ENCODE measurements at regions not wholly inside any gene's neighbourhood (a gene's known extent, or its start where the extent isn't known, plus 50 kb on each side); places are given as distances from the start of the nearest gene placed in this dataset.

DNA sequence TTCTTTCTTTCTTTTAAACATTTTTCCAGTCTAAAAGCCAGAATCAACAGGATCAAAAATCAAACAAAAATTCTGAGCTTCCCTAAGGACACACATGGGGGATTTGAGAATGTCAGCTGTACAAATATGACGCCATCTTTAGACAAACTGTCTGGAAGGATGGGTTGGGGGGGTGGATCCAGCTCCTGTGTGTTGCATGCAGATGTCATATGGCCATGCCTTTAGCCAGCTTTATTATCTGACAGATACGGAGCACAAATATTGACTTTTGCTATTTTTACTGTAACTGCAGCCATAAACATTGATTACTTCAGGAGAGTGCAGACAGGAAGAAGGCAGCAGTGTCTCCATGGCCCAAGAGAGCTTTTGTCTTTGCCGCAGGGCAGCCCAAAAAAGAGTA lies 279.4 kb upstream of the ELAC2 start:
- WGBS, 2 experiments (ENCODE audit: extremely low coverage in 1 of 2, insufficient coverage in 1 of 2, insufficient read length in 1 of 2, insufficient replicate concordance in 2 of 2, low coverage in 1 of 2, low lambda C conversion rate in 2 of 2, missing lambda C conversion rate in 1 of 2), result 96% methylated on average over 3 of the region's 3 CpGs; no CpG with 5 or more reads in 1 of the 2 experiments
- no peak for FAIRE-seq

More for the DNA sequence above, 279.4 kb upstream of the ELAC2 start:
- Histone ChIP-seq H3K79me2 (ENCODE audit: control insufficient read depth in 1 of 2, insufficient read depth in 2 of 2, low read length in 2 of 2) (no peaks in the 10 kb centered on the region), H2BK20ac (ENCODE audit: low read length) (no peak overlapping the region), H2BK5ac (ENCODE audit: low read depth, low read length) (no peak overlapping the region), H3K79me1 (ENCODE audit: low read depth, low read length) (no peaks in the 10 kb centered on the region), H3K4me1 (replicated peaks in 1 of 4; ENCODE audit: control insufficient read depth in 3 of 4, insufficient read depth in 4 of 4, low read length in 3 of 4) (no peaks in the 10 kb centered on the region), H2BK120ac (replicated peaks; ENCODE audit: low read depth, low read length) (no peak overlapping the region), H2BK15ac (ENCODE audit: low read length) (no peak overlapping the region), H3K27ac (ENCODE audit: low read depth, low read length) (no peak overlapping the region), H2AFZ (ENCODE audit: low read length) (no peak overlapping the region), H3K23me2 (ENCODE audit: low read depth, low read length) (no peaks in the 10 kb centered on the region), H3K36me3 (ENCODE audit: control insufficient read depth in 2 of 4, insufficient read depth in 4 of 4, low read length in 3 of 4) (no peaks in the 10 kb centered on the region), H2AK5ac (ENCODE audit: low read depth, low read length) (no peak overlapping the region), H4K5ac (ENCODE audit: insufficient read length, low read depth, low read length) (no peak overlapping the region), H3K56ac (replicated peaks; ENCODE audit: insufficient read length, low read depth, low read length) (no peak overlapping the region), H3K27me3 (replicated peaks in 1 of 4; ENCODE audit: control insufficient read depth in 3 of 4, extremely low read depth in 1 of 4, insufficient read depth in 3 of 4, low read length in 3 of 4) (no peaks in the 10 kb centered on the region), H3K18ac (ENCODE audit: extremely low read depth, low read length) (no peak overlapping the region), H3K4me3 (ENCODE audit: extremely low read depth in 1 of 4, insufficient read depth in 2 of 4, low read depth in 3 of 4, low read length in 4 of 4) (no peak overlapping the region), H3K23ac (ENCODE audit: insufficient read length) (no peak overlapping the region), H4K91ac (replicated peaks; ENCODE audit: insufficient read length, low read length) (no peak overlapping the region), H4K20me1 (replicated peaks in 1 of 2; ENCODE audit: control insufficient read depth in 1 of 2, insufficient read depth in 2 of 2, low read length in 2 of 2) (no peaks in the 10 kb centered on the region), H3K4me2 (ENCODE audit: insufficient read depth in 1 of 2, low read depth in 2 of 2, low read length in 2 of 2) (no peak overlapping the region), H2BK12ac (ENCODE audit: low read depth, low read length) (no peak overlapping the region), H3K9me3 (ENCODE audit: insufficient read depth in 2 of 2, low read depth in 1 of 2, low read length in 1 of 2) (no peaks in the 10 kb centered on the region), H3K14ac (ENCODE audit: insufficient read length) (no peak overlapping the region), H4K8ac (ENCODE audit: extremely low read depth, insufficient read depth, low read length) (no peak overlapping the region), H3K9ac (replicated peaks in 1 of 4; ENCODE audit: extremely low read depth in 1 of 4, low read depth in 3 of 4, low read length in 3 of 4) (no peak overlapping the region), H3K4ac (replicated peaks; ENCODE audit: insufficient read length, low read depth, low read length) (no peak overlapping the region)
- CTCF ChIA-PET (ENCODE audit: partially characterized antibody), result interaction anchor here (0.9 to 1.0 kb wide), 2 partner anchors 10 to 25 kb away, joined by 3 read pairs; no protein-coding TSS in a partner anchor
- POLR2A ChIA-PET (ENCODE audit: partially characterized antibody), result no interaction called here
- no peak for TF ChIP-seq CTBP2 (IDR thresholded peaks at IDR 0.05; ENCODE audit: borderline replicate concordance, insufficient read depth, insufficient read length, low read length)
- TF ChIP-seq NRF1 (IDR thresholded peaks at IDR 0.05; ENCODE audit: low read depth, low read length), result no peak
- DNase-seq (ENCODE audit: low read depth in 1 of 2, low spot score in 2 of 2), result no peak
